ENCODE measurements at regions not wholly inside any gene's neighbourhood (a gene's known extent, or its start where the extent isn't known, plus 50 kb on each side); places are given as distances from the start of the nearest gene placed in this dataset.

DNA sequence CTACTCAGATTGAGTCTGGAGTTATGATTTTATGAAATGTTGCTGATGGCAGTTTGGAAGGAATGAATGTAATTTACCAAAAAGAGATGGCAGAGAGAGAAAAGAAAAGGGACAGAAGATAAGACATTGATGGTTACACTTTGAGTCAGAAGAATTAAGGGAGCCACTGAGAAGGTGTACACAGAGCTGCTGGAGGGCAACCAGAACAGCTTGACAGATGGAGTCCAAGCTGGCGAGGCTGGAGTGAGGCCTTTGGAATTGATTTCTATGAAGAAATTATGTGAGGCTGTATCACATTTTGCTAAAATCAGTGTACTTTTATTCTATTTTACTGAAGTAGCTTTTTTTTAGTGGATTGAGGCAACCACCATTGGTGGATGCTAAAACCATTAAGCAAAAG lies 740.5 kb downstream of the REEP3 start:
- Histone ChIP-seq H3K27me3 (ENCODE audit: control insufficient read depth, insufficient read depth, low read length) (no peaks in the 10 kb centered on the region), H3K4me3 (ENCODE audit: low read depth, low read length) (no peak overlapping the region), H3K36me3 (ENCODE audit: control insufficient read depth, insufficient read depth, low read length) (no peaks in the 10 kb centered on the region)
- TF ChIP-seq, protein P1, sequence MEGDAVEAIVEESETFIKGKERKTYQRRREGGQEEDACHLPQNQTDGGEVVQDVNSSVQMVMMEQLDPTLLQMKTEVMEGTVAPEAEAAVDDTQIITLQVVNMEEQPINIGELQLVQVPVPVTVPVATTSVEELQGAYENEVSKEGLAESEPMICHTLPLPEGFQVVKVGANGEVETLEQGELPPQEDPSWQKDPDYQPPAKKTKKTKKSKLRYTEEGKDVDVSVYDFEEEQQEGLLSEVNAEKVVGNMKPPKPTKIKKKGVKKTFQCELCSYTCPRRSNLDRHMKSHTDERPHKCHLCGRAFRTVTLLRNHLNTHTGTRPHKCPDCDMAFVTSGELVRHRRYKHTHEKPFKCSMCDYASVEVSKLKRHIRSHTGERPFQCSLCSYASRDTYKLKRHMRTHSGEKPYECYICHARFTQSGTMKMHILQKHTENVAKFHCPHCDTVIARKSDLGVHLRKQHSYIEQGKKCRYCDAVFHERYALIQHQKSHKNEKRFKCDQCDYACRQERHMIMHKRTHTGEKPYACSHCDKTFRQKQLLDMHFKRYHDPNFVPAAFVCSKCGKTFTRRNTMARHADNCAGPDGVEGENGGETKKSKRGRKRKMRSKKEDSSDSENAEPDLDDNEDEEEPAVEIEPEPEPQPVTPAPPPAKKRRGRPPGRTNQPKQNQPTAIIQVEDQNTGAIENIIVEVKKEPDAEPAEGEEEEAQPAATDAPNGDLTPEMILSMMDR (IDR thresholded peaks at IDR 0.05; ENCODE audit: insufficient read depth, low read length, severe bottlenecking): no peak
- DNase-seq (ENCODE audit: low read depth) (no peak), FAIRE-seq (no peak)

DNA sequence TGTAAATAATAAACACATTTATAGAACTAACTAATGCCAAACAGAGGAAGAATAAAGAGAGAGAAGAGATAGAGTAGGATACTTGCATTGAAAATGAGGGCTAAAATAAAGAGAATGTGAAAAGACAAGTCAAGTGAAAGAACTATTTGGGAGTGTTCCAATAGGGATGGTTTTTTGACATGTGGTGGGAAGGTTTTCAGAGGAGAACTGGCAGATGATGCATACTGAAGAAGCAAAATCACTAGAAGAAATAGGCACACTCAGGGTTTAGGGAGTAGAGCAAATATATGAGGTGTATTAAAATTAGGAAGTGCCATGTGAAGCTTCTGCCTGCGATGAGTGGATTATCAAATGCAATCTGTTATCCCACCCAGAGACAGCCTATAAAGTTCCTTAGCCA lies 744.8 kb downstream of the REEP3 start:
- no peaks in the 10 kb centered on the region for H3K36me3 ChIP-seq (ENCODE audit: control insufficient read depth, insufficient read depth, low read length)
- no peak for FAIRE-seq
- H3K4me3 ChIP-seq (ENCODE audit: low read depth, low read length): no peak overlapping the region
- no peak for DNase-seq (ENCODE audit: low read depth)
- H3K27me3 ChIP-seq (ENCODE audit: control insufficient read depth, insufficient read depth, low read length): no peaks in the 10 kb centered on the region
- TF ChIP-seq, protein P1 (IDR thresholded peaks at IDR 0.05; ENCODE audit: insufficient read depth, low read length, severe bottlenecking): no peak

DNA sequence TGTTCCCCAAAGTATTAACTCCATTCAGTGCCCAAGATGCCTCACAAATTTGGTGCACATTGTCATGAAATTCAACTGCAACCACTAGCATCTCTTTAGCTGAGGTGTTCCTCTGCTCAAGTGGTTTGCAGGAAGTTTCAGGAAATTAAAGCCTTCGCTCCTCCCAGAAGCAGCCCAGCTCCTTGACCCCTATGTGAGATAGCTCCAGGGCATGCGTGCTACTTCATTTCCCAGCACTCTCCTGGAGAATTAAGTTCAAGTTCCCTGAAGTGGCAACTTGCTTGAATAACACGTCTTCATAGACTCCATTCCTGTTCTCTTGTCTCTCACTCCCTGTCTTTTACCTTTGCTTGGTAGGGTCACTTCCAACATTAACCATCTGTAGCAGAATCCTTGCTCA lies 750.3 kb downstream of the REEP3 start:
- FAIRE-seq: no peak
- TF ChIP-seq, protein P1 (IDR thresholded peaks at IDR 0.05; ENCODE audit: insufficient read depth, low read length, severe bottlenecking): no peak
- H3K4me3 ChIP-seq (ENCODE audit: low read depth, low read length): no peak overlapping the region
- H3K27me3 ChIP-seq (ENCODE audit: control insufficient read depth, insufficient read depth, low read length): no peaks in the 10 kb centered on the region
- no peak for DNase-seq (ENCODE audit: low read depth)
- H3K36me3 ChIP-seq (ENCODE audit: control insufficient read depth, insufficient read depth, low read length): no peaks in the 10 kb centered on the region

DNA sequence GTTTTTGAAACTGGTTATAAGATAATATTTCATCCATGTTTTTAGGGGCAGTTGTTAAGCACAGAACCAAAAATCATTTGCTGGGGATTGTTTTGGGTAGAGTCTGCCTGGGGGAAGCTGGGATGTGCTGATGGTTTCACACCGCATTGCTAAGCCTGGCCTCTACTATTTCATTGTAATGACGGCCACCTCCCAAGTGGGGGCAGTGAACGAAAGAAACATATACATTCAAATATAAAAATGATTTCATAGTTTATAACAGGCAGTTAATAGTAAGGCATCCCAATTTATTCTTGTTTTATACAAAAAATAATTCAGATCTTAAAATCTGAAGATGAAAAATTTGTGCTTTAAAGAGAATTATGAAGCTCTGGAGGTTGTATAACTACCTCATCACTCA lies 750.8 kb downstream of the REEP3 start:
- Histone ChIP-seq H3K4me3 (ENCODE audit: low read depth, low read length) (no peak overlapping the region), H3K36me3 (ENCODE audit: control insufficient read depth, insufficient read depth, low read length) (no peaks in the 10 kb centered on the region), H3K27me3 (ENCODE audit: control insufficient read depth, insufficient read depth, low read length) (no peaks in the 10 kb centered on the region)
- TF ChIP-seq, protein P1 (IDR thresholded peaks at IDR 0.05; ENCODE audit: insufficient read depth, low read length, severe bottlenecking): no peak
- DNase-seq (ENCODE audit: low read depth) (no peak), FAIRE-seq (no peak)

DNA sequence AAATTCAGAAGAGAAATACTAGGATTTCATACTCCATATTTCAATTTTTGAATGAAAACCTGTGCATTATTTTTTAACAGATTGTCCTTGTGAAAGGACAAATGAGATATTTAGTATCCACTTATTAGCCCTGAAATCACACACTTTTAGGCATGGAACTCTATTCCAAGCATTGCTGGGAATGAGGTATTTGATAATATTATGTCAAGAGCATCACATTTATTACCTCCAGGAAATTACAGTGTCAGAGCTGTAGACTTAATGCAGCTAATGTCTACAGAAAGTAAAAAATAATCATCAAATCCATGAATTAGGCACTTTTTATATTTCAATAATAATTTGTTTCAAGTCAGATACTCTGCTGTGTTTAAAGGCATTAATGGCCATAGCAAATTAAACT lies 753.8 kb downstream of the REEP3 start:
- TF ChIP-seq, protein P1 (IDR thresholded peaks at IDR 0.05; ENCODE audit: insufficient read depth, low read length, severe bottlenecking): no peak
- no peak overlapping the region for H3K4me3 ChIP-seq (ENCODE audit: low read depth, low read length)
- no peak for FAIRE-seq
- no peak for DNase-seq (ENCODE audit: low read depth)
- H3K36me3 ChIP-seq (ENCODE audit: control insufficient read depth, insufficient read depth, low read length): no peaks in the 10 kb centered on the region
- no peaks in the 10 kb centered on the region for H3K27me3 ChIP-seq (ENCODE audit: control insufficient read depth, insufficient read depth, low read length)

DNA sequence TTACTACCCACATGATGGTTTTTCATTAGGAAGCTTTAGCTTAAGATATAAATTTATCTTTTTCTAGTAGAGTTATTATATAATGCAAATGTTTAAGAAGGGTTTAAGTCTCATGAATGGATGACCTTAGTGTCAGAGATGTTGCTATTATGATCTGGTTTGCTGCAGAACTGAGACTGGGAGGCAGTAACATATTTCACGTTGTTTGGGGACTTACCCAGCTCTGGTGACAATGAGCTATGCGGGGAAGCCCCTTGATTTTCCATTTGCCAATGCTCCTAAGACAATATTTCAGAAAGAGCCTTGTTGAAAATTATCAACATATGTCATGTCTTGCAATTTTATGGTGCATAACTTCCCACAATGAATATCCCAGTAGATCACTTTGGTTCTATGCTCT lies 754.6 kb downstream of the REEP3 start:
- H3K27me3 ChIP-seq (ENCODE audit: control insufficient read depth, insufficient read depth, low read length): no peaks in the 10 kb centered on the region
- TF ChIP-seq, protein P1 (IDR thresholded peaks at IDR 0.05; ENCODE audit: insufficient read depth, low read length, severe bottlenecking): no peak
- no peak overlapping the region for H3K4me3 ChIP-seq (ENCODE audit: low read depth, low read length)
- FAIRE-seq (no peak), DNase-seq (ENCODE audit: low read depth) (no peak)
- H3K36me3 ChIP-seq (ENCODE audit: control insufficient read depth, insufficient read depth, low read length): no peaks in the 10 kb centered on the region

Data from bronchial epithelial cell (primary cell).